H1 (cell line): ENCODE measurements at regions not wholly inside any gene's neighbourhood (a gene's known extent, or its start where the extent isn't known, plus 50 kb on each side); places are given as distances from the start of the nearest gene placed in this dataset.

Experiments
- CBX8 ChIP-seq: fragments of 300-800, 300-1000 bp; sonication (generic); IDR thresholded peaks from 2 replicates; pipeline ENCODE4 v1.7.1; 2016; ENCODE audit warnings: low read depth, low read length, borderline replicate concordance
- CHD2 ChIP-seq: IDR thresholded peaks from 2 replicates; pipeline ENCODE4 v1.6.1; 2012; ENCODE audit warnings: low read length, improper control_type of control experiment
- E2F6 ChIP-seq: IDR thresholded peaks from 2 replicates; pipeline ENCODE4 v1.6.1; 2012; ENCODE audit warnings: inconsistent platforms
- SP4 ChIP-seq: IDR thresholded peaks from 2 replicates; pipeline ENCODE4 v1.6.1; 2012; ENCODE audit warnings: low read length, inconsistent platforms

GRCh38 chr7:84684836-84685480 lies 490.4 kb upstream of the SEMA3A start (continued):
- TF ChIP-seq CHD2 (no peak), E2F6 (no peak), SP4 (no peak), CBX8 (no peak)
- TF ChIP-seq, all 59 proteins: peak for 0
